H1 (cell line): ENCODE measurements at regions not wholly inside any gene's neighbourhood (a gene's known extent, or its start where the extent isn't known, plus 50 kb on each side); places are given as distances from the start of the nearest gene placed in this dataset.
A peak's percentile ranks its signal among the peaks of the same experiment; 100 is the strongest.

Experiments
- CTCF ChIA-PET: fragments of 300-600 bp; sonication (Branson Sonifier 250); formaldehyde crosslinking; loops from one replicate; lab custom pipeline; 2021; ENCODE audit not compliant: partially characterized antibody; lab: Charles Lee
- POLR2A ChIA-PET: fragments of 300-600 bp; sonication (Branson Sonifier 250); formaldehyde crosslinking; loops from one replicate; lab custom pipeline; 2021; ENCODE audit warnings: inconsistent platforms; ENCODE audit not compliant: partially characterized antibody; lab: Charles Lee
- DNase-seq, 2 experiments: peaks; one replicate each; pipeline versions ENCODE4 v3.0.0 to v3.0.0-alpha.2; 2010 to 2022; ENCODE audit warnings: low spot score in 2 of 2, low read depth in 1 of 2, mixed read lengths in 1 of 2
- FAIRE-seq: peaks from 2 replicates; lab custom pipeline; 2011; peaks lifted over from hg19 to GRCh38; lab: Jason Lieb, UNC
- H2AFZ ChIP-seq: 2 replicates; pipeline ENCODE4 v1.8.1; 2012; ENCODE audit warnings: low read length, inconsistent platforms
- H2AK5ac ChIP-seq: 2 replicates; pipeline ENCODE4 v1.6.1; 2013; ENCODE audit warnings: low read depth, low read length
- H2BK120ac ChIP-seq: replicated peaks from 2 replicates; pipeline ENCODE3; 2013; ENCODE audit warnings: low read depth, low read length, inconsistent platforms
- H2BK12ac ChIP-seq: 2 replicates; pipeline ENCODE4 v1.6.1; 2013; ENCODE audit warnings: low read depth, low read length
- H2BK15ac ChIP-seq: 2 replicates; pipeline ENCODE4 v1.6.1; 2013; ENCODE audit warnings: low read length
- H2BK20ac ChIP-seq: 2 replicates; pipeline ENCODE4 v1.6.1; 2013; ENCODE audit warnings: low read length
- H2BK5ac ChIP-seq: 2 replicates; pipeline ENCODE4 v1.6.1; 2013; ENCODE audit warnings: low read depth, low read length
- H3K14ac ChIP-seq: 2 replicates; pipeline ENCODE4 v1.6.1; 2013; ENCODE audit warnings: inconsistent platforms; ENCODE audit not compliant: insufficient read length
- H3K18ac ChIP-seq: 2 replicates; pipeline ENCODE4 v1.6.1; 2013; ENCODE audit warnings: low read length; ENCODE audit errors: extremely low read depth
- H3K23ac ChIP-seq: 2 replicates; pipeline ENCODE4 v1.6.1; 2013; ENCODE audit warnings: inconsistent platforms; ENCODE audit not compliant: insufficient read length
- H3K23me2 ChIP-seq: 2 replicates; pipeline ENCODE4 v1.6.1; 2013; ENCODE audit warnings: low read depth, low read length
- H3K27ac ChIP-seq: 2 replicates; pipeline ENCODE4 v1.6.1; 2011; ENCODE audit warnings: low read depth, low read length, inconsistent platforms
- H3K27me3 ChIP-seq, 4 experiments: replicated peaks in 1 of 4; 1 replicate in 1 of 4; 2 replicates in 3 of 4; pipeline versions ENCODE4 v1.6.1 to v1.8.1; 2011 to 2013; ENCODE audit warnings: low read length in 3 of 4, mild to moderate bottlenecking in 3 of 4, inconsistent platforms in 2 of 4, mixed read lengths in 2 of 4, moderate library complexity in 1 of 4; ENCODE audit not compliant: control insufficient read depth in 3 of 4, insufficient read depth in 3 of 4; ENCODE audit errors: extremely low read depth in 1 of 4
- H3K36me3 ChIP-seq, 4 experiments: 2 replicates each; pipeline versions ENCODE4 v1.6.1 to v1.8.1; 2011 to 2013; ENCODE audit warnings: mild to moderate bottlenecking in 4 of 4, low read length in 3 of 4, moderate library complexity in 2 of 4, control low read depth in 1 of 4, inconsistent platforms in 1 of 4; ENCODE audit not compliant: insufficient read depth in 4 of 4, control insufficient read depth in 2 of 4
- H3K4ac ChIP-seq: replicated peaks from 2 replicates; pipeline ENCODE3; 2013; ENCODE audit warnings: low read length, low read depth, mixed read lengths, inconsistent platforms; ENCODE audit not compliant: insufficient read length
- H3K4me1 ChIP-seq, 4 experiments: replicated peaks in 1 of 4; 1 replicate in 1 of 4; 2 replicates in 3 of 4; pipeline versions ENCODE4 v1.6.1 to v1.8.1; 2011 to 2013; ENCODE audit warnings: low read length in 3 of 4, inconsistent platforms in 2 of 4, mixed read lengths in 1 of 4; ENCODE audit not compliant: insufficient read depth in 4 of 4, control insufficient read depth in 3 of 4
- H3K4me2 ChIP-seq, 2 experiments: 2 replicates each; pipeline versions ENCODE4 v1.6.1 to v1.8.1; 2011 to 2013; ENCODE audit warnings: low read depth in 2 of 2, low read length in 2 of 2, control low read depth in 1 of 2, inconsistent platforms in 1 of 2, mild to moderate bottlenecking in 1 of 2; ENCODE audit not compliant: insufficient read depth in 1 of 2
- H3K4me3 ChIP-seq, 4 experiments: fragments of 200-600, 300-600 bp in 1 of 4; sonication (generic), shearing (Covaris generic), sonication (Bioruptor Twin) in 1 of 4; 2 replicates each; pipeline versions ENCODE4 v1.5.1 to v1.8.1; 2011 to 2016; ENCODE audit warnings: low read length in 4 of 4, low read depth in 3 of 4, control low read depth in 2 of 4, inconsistent platforms in 2 of 4, mild to moderate bottlenecking in 2 of 4, mixed read lengths in 1 of 4, moderate library complexity in 1 of 4; ENCODE audit not compliant: insufficient read depth in 2 of 4; ENCODE audit errors: extremely low read depth in 1 of 4
- H3K56ac ChIP-seq: replicated peaks from 2 replicates; pipeline ENCODE3; 2013; ENCODE audit warnings: low read depth, mild to moderate bottlenecking, mixed read lengths, low read length, inconsistent platforms; ENCODE audit not compliant: insufficient read length
- H3K79me1 ChIP-seq: 2 replicates; pipeline ENCODE4 v1.6.1; 2013; ENCODE audit warnings: low read depth, low read length, control low read depth
- H3K79me2 ChIP-seq, 2 experiments: 2 replicates each; pipeline versions ENCODE4 v1.6.1 to v1.8.1; 2012 to 2013; ENCODE audit warnings: low read length in 2 of 2, mild to moderate bottlenecking in 2 of 2, inconsistent platforms in 1 of 2; ENCODE audit not compliant: insufficient read depth in 2 of 2, control insufficient read depth in 1 of 2
- H3K9ac ChIP-seq, 4 experiments: replicated peaks in 1 of 4; 1 replicate in 1 of 4; 2 replicates in 3 of 4; pipeline versions ENCODE4 v1.6.1 to v1.8.1; 2011 to 2013; ENCODE audit warnings: low read depth in 3 of 4, low read length in 3 of 4, control low read depth in 2 of 4, mild to moderate bottlenecking in 2 of 4, moderate library complexity in 2 of 4, inconsistent platforms in 1 of 4; ENCODE audit errors: extremely low read depth in 1 of 4
- H3K9me3 ChIP-seq, 2 experiments: 2 replicates each; pipeline versions ENCODE4 v1.6.1 to v1.8.1; 2012 to 2013; ENCODE audit warnings: mild to moderate bottlenecking in 2 of 2, moderate library complexity in 2 of 2, control low read depth in 1 of 2, inconsistent platforms in 1 of 2, low read depth in 1 of 2, low read length in 1 of 2, mixed read lengths in 1 of 2; ENCODE audit not compliant: insufficient read depth in 2 of 2
- H4K20me1 ChIP-seq, 2 experiments: replicated peaks in 1 of 2; 2 replicates each; pipeline versions ENCODE3 to v1.8.1; 2011 to 2013; ENCODE audit warnings: inconsistent platforms in 2 of 2, low read length in 2 of 2, mild to moderate bottlenecking in 1 of 2; ENCODE audit not compliant: insufficient read depth in 2 of 2, control insufficient read depth in 1 of 2
- H4K5ac ChIP-seq: 2 replicates; pipeline ENCODE4 v1.6.1; 2013; ENCODE audit warnings: low read length, low read depth, mixed read lengths, inconsistent platforms; ENCODE audit not compliant: insufficient read length
- H4K8ac ChIP-seq: 2 replicates; pipeline ENCODE4 v1.8.0; 2013; ENCODE audit warnings: mild to moderate bottlenecking, moderate library complexity, low read length, inconsistent platforms; ENCODE audit not compliant: insufficient read depth; ENCODE audit errors: extremely low read depth
- H4K91ac ChIP-seq: replicated peaks from 2 replicates; pipeline ENCODE3; 2013; ENCODE audit warnings: low read length, mixed read lengths, inconsistent platforms; ENCODE audit not compliant: insufficient read length
- ATF2 ChIP-seq: IDR thresholded peaks from 2 replicates; pipeline ENCODE4 v1.6.1; 2012; ENCODE audit warnings: low read length, inconsistent platforms
- CBX5 ChIP-seq: fragments of 300-800, 300-1000 bp; sonication (generic); IDR thresholded peaks from 2 replicates; pipeline ENCODE4 v1.7.1; 2016; ENCODE audit warnings: antibody characterized with exemption, low read length, low read depth
- CEBPB ChIP-seq: IDR thresholded peaks from 2 replicates; pipeline ENCODE4 v1.6.1; 2012; ENCODE audit warnings: low read depth, low read length
- JUN ChIP-seq: IDR thresholded peaks from 2 replicates; pipeline ENCODE4 v1.6.1; 2011; ENCODE audit warnings: low read depth, mild to moderate bottlenecking, improper control_type of control experiment, low read length
- NRF1 ChIP-seq: IDR thresholded peaks from 2 replicates; pipeline ENCODE4 v1.6.1; 2011; ENCODE audit warnings: mild to moderate bottlenecking, low read depth, low read length, improper control_type of control experiment
- PHF8 ChIP-seq: fragments of 200-600 bp; sonication (generic); conservative IDR thresholded peaks from 2 replicates; pipeline ENCODE4 v1.7.1; 2012; ENCODE audit warnings: low read depth, mild to moderate bottlenecking, inconsistent platforms, low read length, moderate library complexity
- RAD21 ChIP-seq, 2 experiments: IDR thresholded peaks in 1 of 2; conservative IDR thresholded peaks in 1 of 2; 2 replicates each; pipeline ENCODE4 v1.6.1; 2011; ENCODE audit warnings: low read depth in 2 of 2, low read length in 2 of 2, improper control_type of control experiment in 1 of 2, inconsistent platforms in 1 of 2, mild to moderate bottlenecking in 1 of 2, moderate library complexity in 1 of 2
- SIN3A ChIP-seq, 2 experiments: IDR thresholded peaks in 1 of 2; conservative IDR thresholded peaks in 1 of 2; 2 replicates each; pipeline ENCODE4 v1.6.1; 2011 to 2012; ENCODE audit warnings: low read length in 2 of 2, improper control_type of control experiment in 1 of 2, low read depth in 1 of 2, mild to moderate bottlenecking in 1 of 2
- SIRT6 ChIP-seq: IDR thresholded peaks from one replicate; pipeline ENCODE4 v1.7.1; 2012; ENCODE audit warnings: low read length, inconsistent platforms
- SP4 ChIP-seq: IDR thresholded peaks from 2 replicates; pipeline ENCODE4 v1.6.1; 2012; ENCODE audit warnings: low read length, inconsistent platforms
- TAF1 ChIP-seq: IDR thresholded peaks from 2 replicates; pipeline ENCODE4 v1.6.1; 2011; ENCODE audit warnings: mild to moderate bottlenecking, low read depth, low read length
- whole genome bisulfite sequencing, 2 experiments: shearing (Covaris generic) in 1 of 2; methylation state at CpG; one replicate each; pipeline versions ENCODE4 v1.1.6 to v1.1.7; 2013 to 2015; ENCODE audit warnings: low lambda C conversion rate in 2 of 2, mixed read lengths in 2 of 2, inconsistent platforms in 1 of 2, low coverage in 1 of 2, missing lambda C conversion rate in 1 of 2; ENCODE audit not compliant: insufficient replicate concordance in 2 of 2, insufficient coverage in 1 of 2, insufficient read length in 1 of 2; ENCODE audit errors: extremely low coverage in 1 of 2, missing lambda C conversion rate in 1 of 2; 5-methylcytosine and 5-hydroxymethylcytosine counted together

- H3K79me1 ChIP-seq: no peaks in the 10 kb centered on the region
- peaks cover 0 to 2% (median 0%) of the 10 kb centered on the region in 4 experiments; a peak in 3 of 7 replicates for H3K27me3 ChIP-seq
- no peak overlapping the region for H2BK5ac ChIP-seq
- no peak overlapping the region for H2BK20ac ChIP-seq
- H3K4ac ChIP-seq: no peak overlapping the region
- 7% methylated on average over 22 of the region's 22 CpGs; no CpG with 5 or more reads in 1 of the 2 experiments for WGBS, 2 experiments
- no peak overlapping the region for H3K9ac ChIP-seq
- H3K4me2 ChIP-seq: peak overlapping the region; percentile 56 to 99
- H3K56ac ChIP-seq: no peak overlapping the region
- H3K23ac ChIP-seq: no peak overlapping the region
- H3K36me3 ChIP-seq: no peaks in the 10 kb centered on the region
- H4K20me1 ChIP-seq: no peaks in the 10 kb centered on the region
- CTCF ChIA-PET: interaction anchor here (0.6 to 5.2 kb wide), 46 partner anchors 9 to 422 kb away, joined by 3 to 30 read pairs (median 4); partner anchors contain the start of gene ASCL4
- H3K27ac ChIP-seq: no peak overlapping the region
- no peak overlapping the region for H4K8ac ChIP-seq
- H2BK15ac ChIP-seq: no peak overlapping the region
- no peak overlapping the region; the same call in 1 of the 2 replicates for H2BK12ac ChIP-seq
- no peak overlapping the region for H3K14ac ChIP-seq
- no peak overlapping the region for H2BK120ac ChIP-seq
- H3K18ac ChIP-seq: peak overlapping the region; percentile 84; the same call in 1 of the 2 replicates
- peak overlapping the region; percentile 94 for H2AFZ ChIP-seq
- FAIRE-seq (peak; percentile 78), DNase-seq (peak in 1 of 2 experiments; percentile 98)
- no peaks in the 10 kb centered on the region for H3K9me3 ChIP-seq
- no peaks in the 10 kb centered on the region for H3K79me2 ChIP-seq
- H2AK5ac ChIP-seq: no peak overlapping the region
- no peaks in the 10 kb centered on the region; a peak in 1 of 7 replicates for H3K4me1 ChIP-seq
- POLR2A ChIA-PET: interaction anchor here (1.4 kb wide), 1 partner anchor 227 kb away, joined by 3 read pairs; the partner anchor contains the start of gene PWP1
- no peak overlapping the region for H4K91ac ChIP-seq
- peaks cover 3% of the 10 kb centered on the region; the same call in 1 of the 2 replicates for H3K23me2 ChIP-seq
- no peak overlapping the region for H4K5ac ChIP-seq
- peak overlapping the region; percentile 36 to 77 (median 66); a peak in 7 of 8 replicates for H3K4me3 ChIP-seq
- no peak for TF ChIP-seq CBX5
- TF ChIP-seq NRF1: no peak
- no peak for TF ChIP-seq CEBPB
- TF ChIP-seq JUN: no peak
- no peak for TF ChIP-seq ATF2
- peak; percentile 47 to 59 for TF ChIP-seq RAD21 (IDR thresholded peaks at IDR 0.05 in 1 of 2, conservative IDR thresholded peaks at IDR 0.05 in 1 of 2; ENCODE audit: low read depth in 2 of 2, low read length in 2 of 2)
- TF ChIP-seq TAF1: no peak
- no peak for TF ChIP-seq SIRT6
- peak in 1 of 2 experiments; percentile 81; a peak in 2 of 4 replicates for TF ChIP-seq SIN3A (conservative IDR thresholded peaks at IDR 0.05 in 1 of 2, IDR thresholded peaks at IDR 0.05 in 1 of 2; ENCODE audit: low read depth in 1 of 2, low read length in 2 of 2)
- TF ChIP-seq PHF8: no peak
- peak; percentile 54; the same call in 1 of the 2 replicates for TF ChIP-seq SP4
Measured at GRCh38 chr12:107912421-107913004, 138.0 kb downstream of the ASCL4 start.
